Type B pancreatic cell (in vitro differentiated cells): ENCODE measurements at regions not wholly inside any gene's neighbourhood (a gene's known extent, or its start where the extent isn't known, plus 50 kb on each side); places are given as distances from the start of the nearest gene placed in this dataset.

Experiments
- DNase-seq: peaks from one replicate; pipeline ENCODE4 v3.0.0; 2021; ENCODE audit warnings: mixed read lengths; ENCODE audit not compliant: unreplicated experiment; ENCODE audit errors: extremely low spot score
- H3K27ac Mint-ChIP-seq: 2 replicates; pipeline ENCODE4 v1.8.0; 2021; ENCODE audit warnings: mild to moderate bottlenecking, mixed read lengths
- H3K27me3 Mint-ChIP-seq: 2 replicates; pipeline ENCODE4 v1.8.0; 2021; ENCODE audit warnings: mixed read lengths
- H3K36me3 Mint-ChIP-seq: 2 replicates; pipeline ENCODE4 v1.8.0; 2021; ENCODE audit warnings: mixed read lengths
- H3K4me1 Mint-ChIP-seq: one replicate; pipeline ENCODE4 v1.8.0; 2021; ENCODE audit warnings: mixed read lengths; ENCODE audit not compliant: unreplicated experiment
- H3K4me3 Mint-ChIP-seq: 2 replicates; pipeline ENCODE4 v1.8.0; 2021; ENCODE audit warnings: mild to moderate bottlenecking, mixed read lengths
- H3K9me3 Mint-ChIP-seq: 2 replicates; pipeline ENCODE4 v1.8.0; 2021; ENCODE audit warnings: mixed read lengths
- TF ChIP-seq, protein P1 (sequence below): fragments of 200-600 bp; sonication (generic); conservative IDR thresholded peaks from 2 replicates; pipeline ENCODE4 v1.5.0; 2021; ENCODE audit warnings: antibody characterized with exemption, mild to moderate bottlenecking

DNA sequence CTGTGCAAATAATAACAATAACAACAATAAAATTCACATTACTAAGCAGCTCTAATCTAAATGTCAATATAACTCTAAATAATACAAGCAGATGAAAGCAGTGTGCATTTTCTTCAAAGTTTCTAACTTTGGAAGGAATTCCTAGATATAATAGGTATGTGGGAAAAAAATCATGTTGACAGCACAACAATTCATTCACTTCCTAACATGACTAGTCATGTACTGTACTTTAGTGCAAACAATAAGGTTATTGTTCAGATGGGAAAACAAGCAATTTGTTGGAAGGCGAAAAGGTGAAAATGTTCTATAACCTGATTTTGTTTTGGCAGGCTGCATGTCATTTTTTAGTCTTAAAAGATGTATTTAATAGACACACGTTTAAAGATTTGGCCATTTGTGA lies 484.3 kb upstream of the JAG1 start:
- Mint-ChIP-seq H3K4me3 (no peak overlapping the region), H3K9me3 (no peaks in the 10 kb centered on the region), H3K27me3 (no peaks in the 10 kb centered on the region), H3K36me3 (no peaks in the 10 kb centered on the region), H3K27ac (no peak overlapping the region), H3K4me1 (peaks cover 3% of the 10 kb centered on the region)
- TF ChIP-seq, protein P1, sequence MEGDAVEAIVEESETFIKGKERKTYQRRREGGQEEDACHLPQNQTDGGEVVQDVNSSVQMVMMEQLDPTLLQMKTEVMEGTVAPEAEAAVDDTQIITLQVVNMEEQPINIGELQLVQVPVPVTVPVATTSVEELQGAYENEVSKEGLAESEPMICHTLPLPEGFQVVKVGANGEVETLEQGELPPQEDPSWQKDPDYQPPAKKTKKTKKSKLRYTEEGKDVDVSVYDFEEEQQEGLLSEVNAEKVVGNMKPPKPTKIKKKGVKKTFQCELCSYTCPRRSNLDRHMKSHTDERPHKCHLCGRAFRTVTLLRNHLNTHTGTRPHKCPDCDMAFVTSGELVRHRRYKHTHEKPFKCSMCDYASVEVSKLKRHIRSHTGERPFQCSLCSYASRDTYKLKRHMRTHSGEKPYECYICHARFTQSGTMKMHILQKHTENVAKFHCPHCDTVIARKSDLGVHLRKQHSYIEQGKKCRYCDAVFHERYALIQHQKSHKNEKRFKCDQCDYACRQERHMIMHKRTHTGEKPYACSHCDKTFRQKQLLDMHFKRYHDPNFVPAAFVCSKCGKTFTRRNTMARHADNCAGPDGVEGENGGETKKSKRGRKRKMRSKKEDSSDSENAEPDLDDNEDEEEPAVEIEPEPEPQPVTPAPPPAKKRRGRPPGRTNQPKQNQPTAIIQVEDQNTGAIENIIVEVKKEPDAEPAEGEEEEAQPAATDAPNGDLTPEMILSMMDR, result no peak
- DNase-seq, result no peak

DNA sequence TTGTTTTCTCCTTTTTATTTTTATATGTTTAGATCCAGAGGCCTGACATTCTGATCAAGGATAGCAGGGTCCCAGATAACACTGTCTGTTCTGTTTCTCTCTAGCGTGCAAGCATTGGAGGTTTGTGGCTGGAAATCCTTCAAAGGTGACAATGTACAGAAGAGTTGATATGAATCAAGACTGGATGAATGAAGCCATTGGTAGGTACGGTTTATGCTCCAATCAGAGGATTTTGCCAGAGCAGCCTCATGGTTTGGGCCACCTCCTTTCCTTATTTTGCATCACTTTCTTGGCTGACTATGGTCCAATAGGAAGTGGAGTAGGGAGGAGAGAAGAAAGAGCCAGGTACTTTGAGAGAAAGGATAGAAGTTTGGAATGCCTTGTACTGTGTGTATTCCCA lies 484.8 kb upstream of the JAG1 start:
- Mint-ChIP-seq H3K4me3 (no peak overlapping the region), H3K27ac (no peak overlapping the region), H3K4me1 (peaks cover 3% of the 10 kb centered on the region), H3K9me3 (no peaks in the 10 kb centered on the region), H3K27me3 (no peaks in the 10 kb centered on the region), H3K36me3 (no peaks in the 10 kb centered on the region)
- no peak for DNase-seq
- TF ChIP-seq, protein P1, result no peak

- peaks cover 3% of the 10 kb centered on the region for H3K4me1 Mint-ChIP-seq
- DNase-seq, result no peak
- H3K27me3 Mint-ChIP-seq, result no peaks in the 10 kb centered on the region
- no peaks in the 10 kb centered on the region for H3K36me3 Mint-ChIP-seq
- no peaks in the 10 kb centered on the region for H3K9me3 Mint-ChIP-seq
- TF ChIP-seq, protein P1, result no peak
- no peak overlapping the region for H3K4me3 Mint-ChIP-seq
- no peak overlapping the region for H3K27ac Mint-ChIP-seq
Observed at GRCh38 chr20:11159728-11160127, 485.9 kb upstream of the JAG1 start.

DNA sequence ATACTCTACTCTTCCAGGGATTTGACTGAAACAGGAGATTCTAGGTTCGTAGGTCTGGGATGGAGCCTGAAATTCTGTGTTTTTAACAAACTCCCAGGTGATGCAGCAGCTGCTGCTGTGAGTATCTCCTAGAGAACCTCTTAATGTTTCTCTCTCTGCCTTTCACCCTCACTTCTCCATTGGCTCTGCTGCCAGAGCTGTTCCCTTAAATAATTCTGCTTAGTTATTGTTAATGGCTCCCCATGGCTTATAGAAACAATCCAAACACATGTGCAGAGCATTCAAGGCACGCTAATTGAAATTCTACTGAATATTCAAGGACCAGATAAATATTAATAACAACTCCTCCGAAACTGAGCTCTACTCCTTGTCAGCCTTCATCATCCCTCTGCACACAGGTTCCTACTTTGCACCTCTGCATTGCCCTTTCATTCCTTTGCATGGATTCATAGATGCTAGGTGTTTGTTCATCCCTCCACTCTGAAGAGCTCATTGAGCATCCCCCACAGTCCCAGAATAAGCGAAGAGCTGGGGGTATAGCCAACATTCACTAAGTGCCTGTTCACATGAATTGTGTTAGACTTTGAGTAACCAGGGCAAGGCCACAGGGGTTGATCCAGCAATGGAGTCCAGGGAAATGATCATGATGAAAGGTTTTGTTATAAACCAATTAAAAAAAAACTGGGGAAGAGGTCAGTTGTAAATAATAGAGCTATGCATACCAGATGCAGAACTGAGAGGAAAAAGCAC lies 488.4 kb upstream of the JAG1 start:
- Mint-ChIP-seq H3K36me3 (no peaks in the 10 kb centered on the region), H3K4me3 (no peak overlapping the region)
- TF ChIP-seq, protein P1, result no peak

GRCh38 chr20:11165789-11166188 lies 492.0 kb upstream of the JAG1 start:
- Mint-ChIP-seq H3K4me3 (no peak overlapping the region), H3K27ac (no peak overlapping the region), H3K27me3 (no peaks in the 10 kb centered on the region), H3K4me1 (peaks cover 9% of the 10 kb centered on the region), H3K36me3 (no peaks in the 10 kb centered on the region), H3K9me3 (no peaks in the 10 kb centered on the region)
- no peak for DNase-seq
- TF ChIP-seq, protein P1, result no peak

More for the DNA sequence above, 488.4 kb upstream of the JAG1 start:
- no peak for DNase-seq
- peaks cover 8% of the 10 kb centered on the region for H3K4me1 Mint-ChIP-seq
- H3K27ac Mint-ChIP-seq, result no peak overlapping the region
- H3K27me3 Mint-ChIP-seq, result no peaks in the 10 kb centered on the region
- H3K9me3 Mint-ChIP-seq, result no peaks in the 10 kb centered on the region
